ENCODE measurements at regions not wholly inside any gene's neighbourhood (a gene's known extent, or its start where the extent isn't known, plus 50 kb on each side); places are given as distances from the start of the nearest gene placed in this dataset.

- WGBS (ENCODE audit: insufficient coverage) = 100% methylated on average over 2 of the region's 2 CpGs
- no peaks in the 10 kb centered on the region for H3K36me3 ChIP-seq (ENCODE audit: control insufficient read depth in 4 of 4, insufficient read depth in 4 of 4, low read length in 3 of 4)
- no peaks in the 10 kb centered on the region for H3K27me3 ChIP-seq (replicated peaks in 2 of 5; ENCODE audit: control insufficient read depth in 4 of 5, insufficient read depth in 5 of 5, low read length in 4 of 5)
Measured at GRCh38 chr12:20181416-20182180, 186.7 kb upstream of the PDE3A start.

DNA sequence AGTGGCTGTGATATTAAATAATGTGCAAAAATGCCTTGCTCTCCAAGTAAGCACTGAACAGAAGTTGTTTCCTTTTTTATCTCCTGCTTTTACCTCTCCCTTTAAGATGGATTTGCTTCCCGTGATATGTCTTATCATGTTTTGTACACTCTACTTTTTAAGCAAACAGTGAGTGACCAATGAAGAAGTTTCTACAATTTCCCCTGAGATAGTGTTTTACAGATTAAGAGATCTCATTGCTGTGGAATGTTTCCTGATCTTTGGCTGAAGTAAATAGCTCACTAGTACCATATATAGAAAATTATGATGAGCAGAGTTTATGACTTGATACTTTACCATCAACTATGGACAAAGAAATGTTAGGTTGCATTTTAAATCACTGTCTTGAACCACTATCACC is 184.8 kb upstream of the PDE3A start:
- Histone ChIP-seq H3K27me3 (replicated peaks in 2 of 5; ENCODE audit: control insufficient read depth in 4 of 5, insufficient read depth in 5 of 5, low read length in 4 of 5) (no peaks in the 10 kb centered on the region), H3K36me3 (ENCODE audit: control insufficient read depth in 4 of 4, insufficient read depth in 4 of 4, low read length in 3 of 4) (no peaks in the 10 kb centered on the region), H3K4me3 (ENCODE audit: control insufficient read depth in 1 of 7, extremely low read depth in 1 of 7, insufficient read depth in 4 of 7, low read depth in 2 of 7, low read length in 6 of 7) (no peak overlapping the region), H3K9me3 (ENCODE audit: control extremely low read depth in 1 of 5, control insufficient read depth in 4 of 5, insufficient read depth in 2 of 5, low read depth in 1 of 5, low read length in 4 of 5) (no peaks in the 10 kb centered on the region), H3K4me1 (ENCODE audit: control extremely low read depth in 1 of 4, control insufficient read depth in 4 of 4, insufficient read depth in 4 of 4, low read length in 3 of 4) (no peaks in the 10 kb centered on the region), H3K27ac (ENCODE audit: insufficient read depth in 1 of 2, low read depth in 1 of 2, low read length in 2 of 2, poor library complexity in 1 of 2, severe bottlenecking in 2 of 2) (no peak overlapping the region)
- ChIA-PET POLR2A (no interaction called here), CTCF (no interaction called here)
- no CpG with 5 or more reads among the region's 1 CpG for WGBS (ENCODE audit: insufficient coverage)
- DNase-seq = no peak

More at GRCh38 chr12:20181416-20182180, 186.7 kb upstream of the PDE3A start:
- CTCF ChIA-PET = no interaction called here
- POLR2A ChIA-PET = no interaction called here
- no peak for DNase-seq
- H3K4me3 ChIP-seq (ENCODE audit: control insufficient read depth in 1 of 7, extremely low read depth in 1 of 7, insufficient read depth in 4 of 7, low read depth in 2 of 7, low read length in 6 of 7) = no peak overlapping the region
- no peak overlapping the region for H3K27ac ChIP-seq (ENCODE audit: insufficient read depth in 1 of 2, low read depth in 1 of 2, low read length in 2 of 2, poor library complexity in 1 of 2, severe bottlenecking in 2 of 2)
- no peaks in the 10 kb centered on the region for H3K4me1 ChIP-seq (ENCODE audit: control extremely low read depth in 1 of 4, control insufficient read depth in 4 of 4, insufficient read depth in 4 of 4, low read length in 3 of 4)
- H3K9me3 ChIP-seq (ENCODE audit: control extremely low read depth in 1 of 5, control insufficient read depth in 4 of 5, insufficient read depth in 2 of 5, low read depth in 1 of 5, low read length in 4 of 5) = no peaks in the 10 kb centered on the region

DNA sequence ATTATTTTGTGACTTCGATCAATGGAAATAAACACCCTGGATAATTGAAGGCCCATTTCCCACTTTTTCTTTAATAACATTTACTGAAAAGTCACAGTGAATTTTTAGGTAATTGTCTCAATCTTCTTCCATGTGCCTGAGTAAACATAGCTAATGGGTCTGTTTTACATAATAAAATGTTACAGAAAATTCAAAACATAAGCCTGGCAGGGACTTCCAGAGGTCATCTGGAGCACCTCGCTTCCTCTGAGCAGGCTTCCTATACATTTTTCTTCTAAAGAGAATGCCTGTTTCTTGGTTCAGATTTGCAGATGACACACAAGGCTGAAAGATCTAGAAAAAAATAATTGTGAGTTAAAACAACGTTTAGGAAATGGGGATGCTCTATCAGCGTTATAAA is 183.8 kb upstream of the PDE3A start:
- 100% methylated on average over 2 of the region's 4 CpGs for whole genome bisulfite sequencing (ENCODE audit: insufficient coverage)
- CTCF ChIA-PET = no interaction called here

DNA sequence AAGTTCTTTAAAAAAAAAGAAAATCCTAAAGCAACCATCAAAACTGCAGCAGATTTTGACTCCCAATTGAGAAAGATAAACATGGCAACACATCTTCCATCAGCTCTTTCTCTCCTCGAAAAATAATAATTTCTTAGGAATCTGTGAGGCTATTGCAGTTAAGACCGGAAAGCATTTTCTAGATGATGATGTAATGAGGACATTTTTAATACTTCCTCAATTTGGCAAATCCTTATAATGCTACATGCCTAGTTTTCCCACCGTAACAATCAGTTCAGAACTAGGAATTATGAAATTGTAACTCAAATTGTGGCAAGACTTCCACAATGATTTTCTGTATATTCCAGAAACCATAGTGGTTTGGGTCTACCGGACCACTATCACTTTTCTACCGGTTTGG is 180.9 kb upstream of the PDE3A start:
- ChIA-PET CTCF (no interaction called here), POLR2A (no interaction called here)
- DNase-seq = no peak
- Histone ChIP-seq H3K4me3 (ENCODE audit: control insufficient read depth in 1 of 7, extremely low read depth in 1 of 7, insufficient read depth in 4 of 7, low read depth in 2 of 7, low read length in 6 of 7) (no peak overlapping the region), H3K27ac (ENCODE audit: insufficient read depth in 1 of 2, low read depth in 1 of 2, low read length in 2 of 2, poor library complexity in 1 of 2, severe bottlenecking in 2 of 2) (no peak overlapping the region), H3K27me3 (replicated peaks in 2 of 5; ENCODE audit: control insufficient read depth in 4 of 5, insufficient read depth in 5 of 5, low read length in 4 of 5) (no peaks in the 10 kb centered on the region), H3K4me1 (ENCODE audit: control extremely low read depth in 1 of 4, control insufficient read depth in 4 of 4, insufficient read depth in 4 of 4, low read length in 3 of 4) (no peaks in the 10 kb centered on the region), H3K9me3 (ENCODE audit: control extremely low read depth in 1 of 5, control insufficient read depth in 4 of 5, insufficient read depth in 2 of 5, low read depth in 1 of 5, low read length in 4 of 5) (no peaks in the 10 kb centered on the region), H3K36me3 (ENCODE audit: control insufficient read depth in 4 of 4, insufficient read depth in 4 of 4, low read length in 3 of 4) (no peaks in the 10 kb centered on the region)
- 100% methylated on average over 1 of the region's 5 CpGs for WGBS (ENCODE audit: insufficient coverage)

More for the DNA sequence above, 183.8 kb upstream of the PDE3A start:
- no peak for DNase-seq
- no peak overlapping the region for H3K4me3 ChIP-seq (ENCODE audit: control insufficient read depth in 1 of 7, extremely low read depth in 1 of 7, insufficient read depth in 4 of 7, low read depth in 2 of 7, low read length in 6 of 7)
- H3K36me3 ChIP-seq (ENCODE audit: control insufficient read depth in 4 of 4, insufficient read depth in 4 of 4, low read length in 3 of 4) = no peaks in the 10 kb centered on the region
- H3K9me3 ChIP-seq (ENCODE audit: control extremely low read depth in 1 of 5, control insufficient read depth in 4 of 5, insufficient read depth in 2 of 5, low read depth in 1 of 5, low read length in 4 of 5) = no peaks in the 10 kb centered on the region
- no peaks in the 10 kb centered on the region for H3K27me3 ChIP-seq (replicated peaks in 2 of 5; ENCODE audit: control insufficient read depth in 4 of 5, insufficient read depth in 5 of 5, low read length in 4 of 5)
- no peaks in the 10 kb centered on the region for H3K4me1 ChIP-seq (ENCODE audit: control extremely low read depth in 1 of 4, control insufficient read depth in 4 of 4, insufficient read depth in 4 of 4, low read length in 3 of 4)
- POLR2A ChIA-PET = no interaction called here
- no peak overlapping the region for H3K27ac ChIP-seq (ENCODE audit: insufficient read depth in 1 of 2, low read depth in 1 of 2, low read length in 2 of 2, poor library complexity in 1 of 2, severe bottlenecking in 2 of 2)

DNA sequence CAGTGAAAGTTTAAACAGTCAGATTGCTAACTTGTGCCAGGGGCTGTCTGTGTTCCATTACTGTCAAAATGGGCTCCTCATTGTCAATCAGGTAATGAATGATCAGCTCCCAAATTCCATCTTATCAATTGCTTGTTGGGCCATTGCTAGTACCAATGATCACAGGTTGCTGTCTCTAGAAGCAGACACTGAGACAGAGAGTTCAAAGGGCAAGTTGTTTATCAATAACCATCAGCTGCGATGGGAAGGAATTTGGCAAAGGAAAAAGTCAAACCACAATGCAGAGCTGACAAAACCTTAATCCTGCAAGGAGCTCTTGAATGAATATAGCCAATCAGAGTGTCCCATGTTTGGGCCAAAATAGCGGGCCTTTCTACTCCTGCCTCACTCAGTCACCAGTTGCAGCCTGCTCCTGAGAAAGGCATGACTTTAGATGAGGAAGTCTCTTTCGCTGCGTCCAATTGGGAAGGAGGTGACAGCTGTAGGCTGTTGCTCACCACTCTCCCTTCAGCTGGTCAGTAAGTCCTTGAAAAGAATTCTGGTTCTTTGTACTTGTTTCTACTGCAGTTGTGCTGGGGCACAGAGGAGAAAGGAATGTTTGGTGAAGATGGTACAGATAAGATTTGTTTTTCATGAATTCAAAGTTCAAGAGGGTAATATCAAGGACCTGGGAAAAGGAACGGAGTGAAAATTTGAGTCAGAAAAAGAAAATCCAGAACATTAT is 179.2 kb upstream of the PDE3A start:
- POLR2A ChIA-PET = no interaction called here
- no peak for DNase-seq
- H3K27ac ChIP-seq (ENCODE audit: insufficient read depth in 1 of 2, low read depth in 1 of 2, low read length in 2 of 2, poor library complexity in 1 of 2, severe bottlenecking in 2 of 2) = no peak overlapping the region
- no peak overlapping the region for H3K4me3 ChIP-seq (ENCODE audit: control insufficient read depth in 1 of 7, extremely low read depth in 1 of 7, insufficient read depth in 4 of 7, low read depth in 2 of 7, low read length in 6 of 7)
- H3K4me1 ChIP-seq (ENCODE audit: control extremely low read depth in 1 of 4, control insufficient read depth in 4 of 4, insufficient read depth in 4 of 4, low read length in 3 of 4) = no peaks in the 10 kb centered on the region
- 98% methylated on average over 5 of the region's 5 CpGs for whole genome bisulfite sequencing (ENCODE audit: insufficient coverage)
- peaks cover 0 to under 1% (median 0%) of the 10 kb centered on the region in 5 experiments for H3K9me3 ChIP-seq (ENCODE audit: control extremely low read depth in 1 of 5, control insufficient read depth in 4 of 5, insufficient read depth in 2 of 5, low read depth in 1 of 5, low read length in 4 of 5)
- H3K27me3 ChIP-seq (replicated peaks in 2 of 5; ENCODE audit: control insufficient read depth in 4 of 5, insufficient read depth in 5 of 5, low read length in 4 of 5) = no peaks in the 10 kb centered on the region
- no peaks in the 10 kb centered on the region for H3K36me3 ChIP-seq (ENCODE audit: control insufficient read depth in 4 of 4, insufficient read depth in 4 of 4, low read length in 3 of 4)
- CTCF ChIA-PET = interaction anchor here (1.4 kb wide), 1 partner anchor 12 kb away, joined by 3 read pairs; no protein-coding TSS in a partner anchor

- WGBS (ENCODE audit: insufficient coverage) = 93% methylated on average over 2 of the region's 2 CpGs
- Histone ChIP-seq H3K36me3 (ENCODE audit: control insufficient read depth in 4 of 4, insufficient read depth in 4 of 4, low read length in 3 of 4) (no peaks in the 10 kb centered on the region), H3K4me3 (ENCODE audit: control insufficient read depth in 1 of 7, extremely low read depth in 1 of 7, insufficient read depth in 4 of 7, low read depth in 2 of 7, low read length in 6 of 7) (no peak overlapping the region), H3K27me3 (replicated peaks in 2 of 5; ENCODE audit: control insufficient read depth in 4 of 5, insufficient read depth in 5 of 5, low read length in 4 of 5) (no peaks in the 10 kb centered on the region), H3K27ac (ENCODE audit: insufficient read depth in 1 of 2, low read depth in 1 of 2, low read length in 2 of 2, poor library complexity in 1 of 2, severe bottlenecking in 2 of 2) (no peak overlapping the region), H3K4me1 (ENCODE audit: control extremely low read depth in 1 of 4, control insufficient read depth in 4 of 4, insufficient read depth in 4 of 4, low read length in 3 of 4) (no peaks in the 10 kb centered on the region), H3K9me3 (ENCODE audit: control extremely low read depth in 1 of 5, control insufficient read depth in 4 of 5, insufficient read depth in 2 of 5, low read depth in 1 of 5, low read length in 4 of 5) (peaks cover 0 to 2% (median 0%) of the 10 kb centered on the region in 5 experiments)
- DNase-seq = no peak
- POLR2A ChIA-PET = no interaction called here
- CTCF ChIA-PET = no interaction called here
Measured at GRCh38 chr12:20189767-20190166, 178.6 kb upstream of the PDE3A start.

GRCh38 chr12:20194171-20194570 is 174.2 kb upstream of the PDE3A start:
- Histone ChIP-seq H3K4me3 (ENCODE audit: control insufficient read depth in 1 of 7, extremely low read depth in 1 of 7, insufficient read depth in 4 of 7, low read depth in 2 of 7, low read length in 6 of 7) (no peak overlapping the region), H3K4me1 (ENCODE audit: control extremely low read depth in 1 of 4, control insufficient read depth in 4 of 4, insufficient read depth in 4 of 4, low read length in 3 of 4) (no peaks in the 10 kb centered on the region), H3K27me3 (replicated peaks in 2 of 5; ENCODE audit: control insufficient read depth in 4 of 5, insufficient read depth in 5 of 5, low read length in 4 of 5) (no peaks in the 10 kb centered on the region), H3K36me3 (ENCODE audit: control insufficient read depth in 4 of 4, insufficient read depth in 4 of 4, low read length in 3 of 4) (no peaks in the 10 kb centered on the region), H3K9me3 (ENCODE audit: control extremely low read depth in 1 of 5, control insufficient read depth in 4 of 5, insufficient read depth in 2 of 5, low read depth in 1 of 5, low read length in 4 of 5) (peaks cover 0 to 2% (median 0%) of the 10 kb centered on the region in 5 experiments), H3K27ac (ENCODE audit: insufficient read depth in 1 of 2, low read depth in 1 of 2, low read length in 2 of 2, poor library complexity in 1 of 2, severe bottlenecking in 2 of 2) (no peak overlapping the region)
- DNase-seq = no peak
- CTCF ChIA-PET = no interaction called here
- 58% methylated on average over 3 of the region's 4 CpGs for WGBS (ENCODE audit: insufficient coverage)
- POLR2A ChIA-PET = no interaction called here

Data from common myeloid progenitor, CD34-positive (primary cell).